Fibroblast of gingiva (primary cell): ENCODE measurements at regions not wholly inside any gene's neighbourhood (a gene's known extent, or its start where the extent isn't known, plus 50 kb on each side); places are given as distances from the start of the nearest gene placed in this dataset.

Source experiments
- DNase-seq: peaks from one replicate; pipeline ENCODE4 v3.0.0-alpha.2; 2011; ENCODE audit warnings: low read depth

- no peak for DNase-seq
Observed at GRCh38 chr14:36245223-36245622, 68.7 kb upstream of the PTCSC3 start.

DNA sequence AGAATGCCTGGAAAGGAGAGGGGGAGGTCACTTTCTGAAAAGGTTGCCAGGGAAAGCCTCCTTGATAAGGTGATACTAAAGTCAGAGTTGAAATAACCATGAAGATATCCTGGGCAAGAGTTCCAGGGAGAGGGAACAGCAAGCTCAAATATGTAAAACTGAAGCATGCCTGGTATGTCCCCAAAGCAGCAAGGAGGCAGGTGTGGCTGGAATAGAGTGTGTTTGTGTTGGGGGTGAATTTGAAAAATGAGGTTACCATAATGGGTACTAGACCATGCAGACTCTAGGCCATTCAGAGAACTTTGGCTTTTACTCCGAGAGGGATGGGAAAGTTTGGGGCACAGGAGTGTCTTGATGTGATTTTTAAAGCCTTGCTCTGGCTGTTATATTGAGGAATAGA lies 66.7 kb upstream of the PTCSC3 start:
- no peak for DNase-seq

GRCh38 chr14:36241183-36241582 lies 64.7 kb upstream of the PTCSC3 start:
- DNase-seq, result no peak

- peak; percentile 83 for DNase-seq
Observed at GRCh38 chr14:36238666-36239363, 62.3 kb upstream of the PTCSC3 start.

DNA sequence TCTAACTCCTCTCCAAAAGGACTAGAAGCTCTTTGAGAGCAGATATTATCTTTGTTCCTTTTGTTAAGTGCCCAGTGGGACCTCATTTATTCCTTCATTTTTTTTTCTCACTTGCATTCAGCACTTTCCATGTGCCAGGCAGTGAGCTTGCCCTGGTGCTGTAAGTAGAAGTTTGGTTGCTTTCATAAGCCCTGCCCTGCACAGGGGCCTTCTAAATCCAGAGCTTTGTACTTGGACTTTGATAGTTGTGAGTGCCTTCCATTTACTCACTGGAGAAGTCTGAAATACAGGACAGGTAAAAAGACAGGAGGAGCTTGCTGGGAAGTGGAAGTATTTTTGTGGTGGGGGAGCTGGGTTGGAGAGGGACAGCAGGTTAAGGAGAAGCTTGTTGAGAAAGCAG lies 56.7 kb upstream of the PTCSC3 start:
- DNase-seq, result no peak

DNA sequence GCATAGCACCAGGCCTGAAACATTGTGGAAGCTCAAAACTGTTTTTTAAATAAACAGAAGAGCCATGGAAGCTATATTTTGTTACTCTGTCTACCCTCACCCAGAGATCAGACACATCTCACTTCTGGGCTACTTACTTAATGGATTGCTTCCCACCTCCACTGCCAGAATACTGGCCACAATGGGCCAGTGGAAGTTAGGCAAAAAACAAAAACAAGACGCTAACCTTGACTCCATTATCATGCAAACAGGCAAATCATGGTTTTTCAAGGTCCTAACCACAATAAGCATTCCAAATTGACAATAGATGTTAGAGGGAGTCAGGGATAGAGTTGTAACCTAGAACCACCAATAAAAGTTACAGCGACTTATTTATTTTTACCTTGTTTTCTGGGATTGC lies 52.7 kb upstream of the PTCSC3 start:
- no peak for DNase-seq

DNA sequence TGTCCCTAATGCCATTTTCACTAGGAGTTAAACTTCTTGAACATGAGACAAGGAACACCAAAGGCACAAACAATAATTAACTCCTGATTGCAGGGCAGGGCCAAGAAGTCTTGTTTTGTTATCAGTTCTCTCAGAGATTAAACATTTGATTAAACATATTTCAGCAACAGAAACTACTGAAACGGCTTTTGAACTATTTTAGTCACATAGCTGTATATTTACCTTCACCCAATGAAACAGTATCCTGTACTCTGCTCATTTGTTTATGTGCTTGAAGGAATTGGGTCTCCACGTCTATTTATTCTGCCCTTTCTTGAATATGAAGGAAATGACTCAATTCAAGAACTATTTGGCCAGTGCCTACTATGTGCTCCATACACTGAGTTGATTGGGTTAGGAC lies 51.3 kb upstream of the PTCSC3 start:
- DNase-seq, result peak; percentile 6

DNA sequence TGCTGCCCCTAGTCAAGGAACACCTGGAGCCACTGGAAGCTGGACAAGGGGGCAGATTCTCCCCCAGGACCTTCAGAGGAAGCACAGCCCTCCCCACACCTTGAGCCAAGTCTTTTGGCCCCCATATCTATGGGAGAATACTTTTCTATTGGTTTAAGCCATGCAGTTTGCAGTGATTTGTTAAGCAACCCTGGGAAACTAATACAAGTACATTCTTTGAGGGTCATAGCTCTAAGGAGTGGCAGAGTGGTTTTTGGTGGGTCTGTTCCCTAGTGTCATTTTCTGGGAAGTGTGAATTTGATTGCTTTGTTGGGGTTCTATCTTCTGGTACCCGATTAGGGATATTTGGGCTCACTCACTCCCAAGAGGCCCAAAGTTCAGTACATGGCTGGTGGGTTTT lies 50.8 kb upstream of the PTCSC3 start:
- DNase-seq, result no peak
